ENCODE measurements at regions not wholly inside any gene's neighbourhood (a gene's known extent, or its start where the extent isn't known, plus 50 kb on each side); places are given as distances from the start of the nearest gene placed in this dataset.

GRCh38 chr3:181530584-181530983 lies 181.1 kb upstream of the SOX2 start (continued):
- TF ChIP-seq, protein P1, sequence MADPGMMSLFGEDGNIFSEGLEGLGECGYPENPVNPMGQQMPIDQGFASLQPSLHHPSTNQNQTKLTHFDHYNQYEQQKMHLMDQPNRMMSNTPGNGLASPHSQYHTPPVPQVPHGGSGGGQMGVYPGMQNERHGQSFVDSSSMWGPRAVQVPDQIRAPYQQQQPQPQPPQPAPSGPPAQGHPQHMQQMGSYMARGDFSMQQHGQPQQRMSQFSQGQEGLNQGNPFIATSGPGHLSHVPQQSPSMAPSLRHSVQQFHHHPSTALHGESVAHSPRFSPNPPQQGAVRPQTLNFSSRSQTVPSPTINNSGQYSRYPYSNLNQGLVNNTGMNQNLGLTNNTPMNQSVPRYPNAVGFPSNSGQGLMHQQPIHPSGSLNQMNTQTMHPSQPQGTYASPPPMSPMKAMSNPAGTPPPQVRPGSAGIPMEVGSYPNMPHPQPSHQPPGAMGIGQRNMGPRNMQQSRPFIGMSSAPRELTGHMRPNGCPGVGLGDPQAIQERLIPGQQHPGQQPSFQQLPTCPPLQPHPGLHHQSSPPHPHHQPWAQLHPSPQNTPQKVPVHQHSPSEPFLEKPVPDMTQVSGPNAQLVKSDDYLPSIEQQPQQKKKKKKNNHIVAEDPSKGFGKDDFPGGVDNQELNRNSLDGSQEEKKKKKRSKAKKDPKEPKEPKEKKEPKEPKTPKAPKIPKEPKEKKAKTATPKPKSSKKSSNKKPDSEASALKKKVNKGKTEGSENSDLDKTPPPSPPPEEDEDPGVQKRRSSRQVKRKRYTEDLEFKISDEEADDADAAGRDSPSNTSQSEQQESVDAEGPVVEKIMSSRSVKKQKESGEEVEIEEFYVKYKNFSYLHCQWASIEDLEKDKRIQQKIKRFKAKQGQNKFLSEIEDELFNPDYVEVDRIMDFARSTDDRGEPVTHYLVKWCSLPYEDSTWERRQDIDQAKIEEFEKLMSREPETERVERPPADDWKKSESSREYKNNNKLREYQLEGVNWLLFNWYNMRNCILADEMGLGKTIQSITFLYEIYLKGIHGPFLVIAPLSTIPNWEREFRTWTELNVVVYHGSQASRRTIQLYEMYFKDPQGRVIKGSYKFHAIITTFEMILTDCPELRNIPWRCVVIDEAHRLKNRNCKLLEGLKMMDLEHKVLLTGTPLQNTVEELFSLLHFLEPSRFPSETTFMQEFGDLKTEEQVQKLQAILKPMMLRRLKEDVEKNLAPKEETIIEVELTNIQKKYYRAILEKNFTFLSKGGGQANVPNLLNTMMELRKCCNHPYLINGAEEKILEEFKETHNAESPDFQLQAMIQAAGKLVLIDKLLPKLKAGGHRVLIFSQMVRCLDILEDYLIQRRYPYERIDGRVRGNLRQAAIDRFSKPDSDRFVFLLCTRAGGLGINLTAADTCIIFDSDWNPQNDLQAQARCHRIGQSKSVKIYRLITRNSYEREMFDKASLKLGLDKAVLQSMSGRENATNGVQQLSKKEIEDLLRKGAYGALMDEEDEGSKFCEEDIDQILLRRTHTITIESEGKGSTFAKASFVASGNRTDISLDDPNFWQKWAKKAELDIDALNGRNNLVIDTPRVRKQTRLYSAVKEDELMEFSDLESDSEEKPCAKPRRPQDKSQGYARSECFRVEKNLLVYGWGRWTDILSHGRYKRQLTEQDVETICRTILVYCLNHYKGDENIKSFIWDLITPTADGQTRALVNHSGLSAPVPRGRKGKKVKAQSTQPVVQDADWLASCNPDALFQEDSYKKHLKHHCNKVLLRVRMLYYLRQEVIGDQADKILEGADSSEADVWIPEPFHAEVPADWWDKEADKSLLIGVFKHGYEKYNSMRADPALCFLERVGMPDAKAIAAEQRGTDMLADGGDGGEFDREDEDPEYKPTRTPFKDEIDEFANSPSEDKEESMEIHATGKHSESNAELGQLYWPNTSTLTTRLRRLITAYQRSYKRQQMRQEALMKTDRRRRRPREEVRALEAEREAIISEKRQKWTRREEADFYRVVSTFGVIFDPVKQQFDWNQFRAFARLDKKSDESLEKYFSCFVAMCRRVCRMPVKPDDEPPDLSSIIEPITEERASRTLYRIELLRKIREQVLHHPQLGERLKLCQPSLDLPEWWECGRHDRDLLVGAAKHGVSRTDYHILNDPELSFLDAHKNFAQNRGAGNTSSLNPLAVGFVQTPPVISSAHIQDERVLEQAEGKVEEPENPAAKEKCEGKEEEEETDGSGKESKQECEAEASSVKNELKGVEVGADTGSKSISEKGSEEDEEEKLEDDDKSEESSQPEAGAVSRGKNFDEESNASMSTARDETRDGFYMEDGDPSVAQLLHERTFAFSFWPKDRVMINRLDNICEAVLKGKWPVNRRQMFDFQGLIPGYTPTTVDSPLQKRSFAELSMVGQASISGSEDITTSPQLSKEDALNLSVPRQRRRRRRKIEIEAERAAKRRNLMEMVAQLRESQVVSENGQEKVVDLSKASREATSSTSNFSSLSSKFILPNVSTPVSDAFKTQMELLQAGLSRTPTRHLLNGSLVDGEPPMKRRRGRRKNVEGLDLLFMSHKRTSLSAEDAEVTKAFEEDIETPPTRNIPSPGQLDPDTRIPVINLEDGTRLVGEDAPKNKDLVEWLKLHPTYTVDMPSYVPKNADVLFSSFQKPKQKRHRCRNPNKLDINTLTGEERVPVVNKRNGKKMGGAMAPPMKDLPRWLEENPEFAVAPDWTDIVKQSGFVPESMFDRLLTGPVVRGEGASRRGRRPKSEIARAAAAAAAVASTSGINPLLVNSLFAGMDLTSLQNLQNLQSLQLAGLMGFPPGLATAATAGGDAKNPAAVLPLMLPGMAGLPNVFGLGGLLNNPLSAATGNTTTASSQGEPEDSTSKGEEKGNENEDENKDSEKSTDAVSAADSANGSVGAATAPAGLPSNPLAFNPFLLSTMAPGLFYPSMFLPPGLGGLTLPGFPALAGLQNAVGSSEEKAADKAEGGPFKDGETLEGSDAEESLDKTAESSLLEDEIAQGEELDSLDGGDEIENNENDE (IDR thresholded peaks at IDR 0.05; ENCODE audit: insufficient replicate concordance, low read length): no peak
- no peak for TF ChIP-seq POLR2A (IDR thresholded peaks at IDR 0.05; ENCODE audit: control extremely low read depth in 1 of 2, low read depth in 2 of 2, low read length in 2 of 2)
- no peak for TF ChIP-seq SP1 (IDR thresholded peaks at IDR 0.05; ENCODE audit: low read depth, low read length)
- TF ChIP-seq RNF2 (IDR thresholded peaks at IDR 0.05; ENCODE audit: borderline replicate concordance, low read depth, low read length, missing control alignments, poor library complexity, severe bottlenecking): no peak
- TF ChIP-seq, protein P2, sequence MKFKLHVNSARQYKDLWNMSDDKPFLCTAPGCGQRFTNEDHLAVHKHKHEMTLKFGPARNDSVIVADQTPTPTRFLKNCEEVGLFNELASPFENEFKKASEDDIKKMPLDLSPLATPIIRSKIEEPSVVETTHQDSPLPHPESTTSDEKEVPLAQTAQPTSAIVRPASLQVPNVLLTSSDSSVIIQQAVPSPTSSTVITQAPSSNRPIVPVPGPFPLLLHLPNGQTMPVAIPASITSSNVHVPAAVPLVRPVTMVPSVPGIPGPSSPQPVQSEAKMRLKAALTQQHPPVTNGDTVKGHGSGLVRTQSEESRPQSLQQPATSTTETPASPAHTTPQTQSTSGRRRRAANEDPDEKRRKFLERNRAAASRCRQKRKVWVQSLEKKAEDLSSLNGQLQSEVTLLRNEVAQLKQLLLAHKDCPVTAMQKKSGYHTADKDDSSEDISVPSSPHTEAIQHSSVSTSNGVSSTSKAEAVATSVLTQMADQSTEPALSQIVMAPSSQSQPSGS (IDR thresholded peaks at IDR 0.05; ENCODE audit: low read length): no peak
- TF ChIP-seq GTF2F1 (IDR thresholded peaks at IDR 0.05; ENCODE audit: borderline replicate concordance, low read depth, low read length): no peak
- no peak for TF ChIP-seq CEBPB (IDR thresholded peaks at IDR 0.05; ENCODE audit: low read depth, low read length)
- TF ChIP-seq SAP30 (IDR thresholded peaks at IDR 0.05; ENCODE audit: insufficient read depth, insufficient replicate concordance, low read length): no peak
